Neutrophil (primary cell): ENCODE measurements at regions not wholly inside any gene's neighbourhood (a gene's known extent, or its start where the extent isn't known, plus 50 kb on each side); places are given as distances from the start of the nearest gene placed in this dataset.

Experiments
- H3K27ac ChIP-seq: fragments of 200-600 bp; sonication (generic); 2 replicates; pipeline ENCODE4 v1.5.1; 2016; ENCODE audit warnings: mild to moderate bottlenecking, moderate library complexity
- H3K27me3 ChIP-seq: fragments of 200-600 bp; sonication (generic); 2 replicates; pipeline ENCODE4 v1.6.0; 2016; ENCODE audit warnings: mild to moderate bottlenecking
- H3K36me3 ChIP-seq: fragments of 200-600 bp; sonication (generic); 2 replicates; pipeline ENCODE4 v1.5.1; 2017
- H3K4me1 ChIP-seq, 2 experiments: fragments of 200-600 bp in 1 of 2; sonication (generic) in 1 of 2; 1 replicate in 1 of 2; 2 replicates in 1 of 2; pipeline versions ENCODE4 v1.5.1 to v1.6.1; 2013 to 2016; ENCODE audit warnings: low read depth in 1 of 2, low read length in 1 of 2, mild to moderate bottlenecking in 1 of 2, moderate library complexity in 1 of 2; ENCODE audit not compliant: control insufficient read depth in 1 of 2, insufficient read depth in 1 of 2
- H3K4me3 ChIP-seq, 2 experiments: fragments of 200-600 bp in 1 of 2; sonication (generic) in 1 of 2; 1 replicate in 1 of 2; 2 replicates in 1 of 2; pipeline ENCODE4 v1.5.1; 2013 to 2016; ENCODE audit warnings: low read depth in 1 of 2, low read length in 1 of 2, mild to moderate bottlenecking in 1 of 2, moderate library complexity in 1 of 2
- H3K9me3 ChIP-seq: fragments of 200-600 bp; sonication (generic); 2 replicates; pipeline ENCODE4 v1.5.1; 2016
- CTCF ChIP-seq: fragments of 200-600 bp; sonication (generic); IDR thresholded peaks from 2 replicates; pipeline ENCODE4 v1.5.1; 2016; ENCODE audit warnings: antibody characterized with exemption

GRCh38 chr12:75848431-75848925 lies 183.1 kb downstream of the PHLDA1 start:
- Histone ChIP-seq H3K27me3 (no peaks in the 10 kb centered on the region), H3K27ac (no peak overlapping the region), H3K4me3 (no peak overlapping the region), H3K9me3 (no peaks in the 10 kb centered on the region), H3K4me1 (no peaks in the 10 kb centered on the region), H3K36me3 (no peaks in the 10 kb centered on the region)
- TF ChIP-seq CTCF: no peak

- Histone ChIP-seq H3K9me3 (no peaks in the 10 kb centered on the region), H3K4me3 (no peak overlapping the region), H3K27ac (no peak overlapping the region), H3K4me1 (no peaks in the 10 kb centered on the region), H3K36me3 (no peaks in the 10 kb centered on the region), H3K27me3 (no peaks in the 10 kb centered on the region)
- TF ChIP-seq CTCF: no peak
Measured at GRCh38 chr12:75846102-75846501, 185.5 kb downstream of the PHLDA1 start.

- Histone ChIP-seq H3K27ac (no peak overlapping the region), H3K4me1 (no peaks in the 10 kb centered on the region), H3K4me3 (no peak overlapping the region), H3K9me3 (no peaks in the 10 kb centered on the region), H3K27me3 (no peaks in the 10 kb centered on the region), H3K36me3 (no peaks in the 10 kb centered on the region)
- TF ChIP-seq CTCF: no peak
Measured at GRCh38 chr12:75844985-75845384, 186.6 kb downstream of the PHLDA1 start.

- no peaks in the 10 kb centered on the region for H3K27me3 ChIP-seq
- no peak overlapping the region for H3K4me3 ChIP-seq
- no peaks in the 10 kb centered on the region for H3K36me3 ChIP-seq
- no peaks in the 10 kb centered on the region for H3K4me1 ChIP-seq
- no peak for TF ChIP-seq CTCF
- no peaks in the 10 kb centered on the region for H3K9me3 ChIP-seq
- H3K27ac ChIP-seq: no peak overlapping the region
Measured at GRCh38 chr12:75844049-75844770, 187.4 kb downstream of the PHLDA1 start.

- H3K4me3 ChIP-seq: no peak overlapping the region
- TF ChIP-seq CTCF: no peak
- no peaks in the 10 kb centered on the region for H3K27me3 ChIP-seq
- no peaks in the 10 kb centered on the region for H3K4me1 ChIP-seq
- no peak overlapping the region for H3K27ac ChIP-seq
- no peaks in the 10 kb centered on the region for H3K36me3 ChIP-seq
- no peaks in the 10 kb centered on the region for H3K9me3 ChIP-seq
Measured at GRCh38 chr12:75842090-75842489, 189.5 kb downstream of the PHLDA1 start.
